Smooth muscle cell (in vitro differentiated cells): ENCODE measurements at regions not wholly inside any gene's neighbourhood (a gene's known extent, or its start where the extent isn't known, plus 50 kb on each side); places are given as distances from the start of the nearest gene placed in this dataset.

Experiments
- DNase-seq: peaks from one replicate; lab custom pipeline; 2025; ENCODE audit not compliant: unreplicated experiment; lab: John Stamatoyannopoulos, UW
- H2AFZ ChIP-seq: fragments of 200-600 bp; sonication (generic); 2 replicates; pipeline ENCODE4 v1.6.0; 2016; ENCODE audit warnings: antibody characterized with exemption, low read depth, mild to moderate bottlenecking
- H3F3A ChIP-seq: fragments of 200-600 bp; sonication (generic); 2 replicates; pipeline ENCODE4 v1.6.0; 2017; ENCODE audit warnings: antibody characterized with exemption, low read depth
- H3K27ac ChIP-seq: fragments of 200-600 bp; sonication (generic); 2 replicates; pipeline ENCODE4 v1.5.1; 2016; ENCODE audit warnings: low read depth, mild to moderate bottlenecking
- H3K27me3 ChIP-seq: fragments of 200-600 bp; sonication (generic); 2 replicates; pipeline ENCODE4 v1.6.1; 2016; ENCODE audit warnings: low read depth, mild to moderate bottlenecking
- H3K36me3 ChIP-seq: fragments of 200-600 bp; sonication (generic); 2 replicates; pipeline ENCODE4 v1.5.1; 2016; ENCODE audit warnings: low read depth
- H3K4me1 ChIP-seq: fragments of 200-600 bp; sonication (generic); 2 replicates; pipeline ENCODE4 v1.5.1; 2016; ENCODE audit warnings: low read depth
- H3K4me2 ChIP-seq: fragments of 200-600 bp; sonication (generic); 2 replicates; pipeline ENCODE4 v1.6.0; 2016; ENCODE audit warnings: mild to moderate bottlenecking
- H3K4me3 ChIP-seq: fragments of 200-600 bp; sonication (generic); 2 replicates; pipeline ENCODE4 v1.5.1; 2016; ENCODE audit warnings: mild to moderate bottlenecking
- H3K79me2 ChIP-seq: fragments of 200-600 bp; sonication (generic); 2 replicates; pipeline ENCODE4 v1.6.0; 2016; ENCODE audit warnings: low read depth, mild to moderate bottlenecking
- H3K9ac ChIP-seq: fragments of 200-600 bp; sonication (generic); 2 replicates; pipeline ENCODE4 v1.6.0; 2016; ENCODE audit warnings: low read depth
- H3K9me3 ChIP-seq: fragments of 200-600 bp; sonication (generic); replicated peaks from 2 replicates; pipeline ENCODE4 v1.5.1; 2016; ENCODE audit warnings: low read depth
- H4K20me1 ChIP-seq: fragments of 200-600 bp; sonication (generic); 2 replicates; pipeline ENCODE4 v1.6.0; 2016; ENCODE audit warnings: low read depth
- CTCF ChIP-seq: fragments of 200-600 bp; sonication (generic); IDR thresholded peaks from 2 replicates; pipeline ENCODE4 v1.5.1; 2017; ENCODE audit warnings: borderline replicate concordance, mild to moderate bottlenecking, antibody characterized with exemption; ENCODE audit not compliant: insufficient read depth, poor library complexity, severe bottlenecking
- WGBS: methylation state at CpG from one replicate; pipeline ENCODE4 v1.1.7; 2016; ENCODE audit warnings: low lambda C conversion rate; 5-methylcytosine and 5-hydroxymethylcytosine counted together

GRCh38 chr11:25787416-25787815 lies 544.5 kb upstream of the ANO3 start:
- Histone ChIP-seq H4K20me1 (no peaks in the 10 kb centered on the region), H3K9ac (no peak overlapping the region), H3K9me3 (no peaks in the 10 kb centered on the region), H3K27me3 (no peaks in the 10 kb centered on the region), H3K27ac (no peak overlapping the region), H3F3A (no peaks in the 10 kb centered on the region), H3K4me1 (no peaks in the 10 kb centered on the region), H3K4me2 (no peak overlapping the region), H3K79me2 (no peaks in the 10 kb centered on the region), H2AFZ (no peak overlapping the region), H3K36me3 (no peaks in the 10 kb centered on the region), H3K4me3 (no peak overlapping the region)
- WGBS: 26% methylated on average over 3 of the region's 3 CpGs
- DNase-seq: no peak
- TF ChIP-seq CTCF: no peak

- WGBS: 85% methylated on average over 1 of the region's 1 CpG
- H3K79me2 ChIP-seq: no peaks in the 10 kb centered on the region
- H3K27ac ChIP-seq: no peak overlapping the region
- H3K36me3 ChIP-seq: no peaks in the 10 kb centered on the region
- H3K4me3 ChIP-seq: no peak overlapping the region
- no peaks in the 10 kb centered on the region for H4K20me1 ChIP-seq
- no peaks in the 10 kb centered on the region for H3F3A ChIP-seq
- H3K9me3 ChIP-seq: no peaks in the 10 kb centered on the region
- H3K27me3 ChIP-seq: no peaks in the 10 kb centered on the region
- no peak for DNase-seq
- H3K4me1 ChIP-seq: no peaks in the 10 kb centered on the region
- H3K4me2 ChIP-seq: no peak overlapping the region
- H2AFZ ChIP-seq: no peak overlapping the region
- TF ChIP-seq CTCF: no peak
- no peak overlapping the region for H3K9ac ChIP-seq
These were observed 541.5 kb upstream of the ANO3 start for GRCh38 chr11:25790396-25790795.

- no peak overlapping the region for H3K27ac ChIP-seq
- no peak overlapping the region for H2AFZ ChIP-seq
- H3K4me1 ChIP-seq: no peaks in the 10 kb centered on the region
- no peak for TF ChIP-seq CTCF
- no peaks in the 10 kb centered on the region for H3K36me3 ChIP-seq
- no peak overlapping the region for H3K9ac ChIP-seq
- H3K27me3 ChIP-seq: no peaks in the 10 kb centered on the region
- no peaks in the 10 kb centered on the region for H4K20me1 ChIP-seq
- H3K4me3 ChIP-seq: no peak overlapping the region
- 87% methylated on average over 7 of the region's 7 CpGs for WGBS
- H3K79me2 ChIP-seq: no peaks in the 10 kb centered on the region
- no peak for DNase-seq
- no peaks in the 10 kb centered on the region for H3K9me3 ChIP-seq
- H3K4me2 ChIP-seq: no peak overlapping the region
- no peaks in the 10 kb centered on the region for H3F3A ChIP-seq
These were observed 538.3 kb upstream of the ANO3 start for GRCh38 chr11:25793637-25794036.

GRCh38 chr11:25794804-25795203 lies 537.1 kb upstream of the ANO3 start:
- Histone ChIP-seq H3K36me3 (no peaks in the 10 kb centered on the region), H3K9me3 (no peaks in the 10 kb centered on the region), H3K27ac (no peak overlapping the region), H3K27me3 (no peaks in the 10 kb centered on the region), H3K79me2 (no peaks in the 10 kb centered on the region), H3K9ac (no peak overlapping the region), H3K4me2 (no peak overlapping the region), H4K20me1 (no peaks in the 10 kb centered on the region), H3K4me3 (no peak overlapping the region), H2AFZ (no peak overlapping the region), H3K4me1 (no peaks in the 10 kb centered on the region), H3F3A (no peaks in the 10 kb centered on the region)
- 91% methylated on average over 1 of the region's 1 CpG for WGBS
- TF ChIP-seq CTCF: no peak
- no peak for DNase-seq
